Fibroblast of lung (primary cell): ENCODE measurements at regions not wholly inside any gene's neighbourhood (a gene's known extent, or its start where the extent isn't known, plus 50 kb on each side); places are given as distances from the start of the nearest gene placed in this dataset.

ENCODE experiments used
- CTCF ChIP-seq, 2 donors: IDR thresholded peaks in 1 of 2; conservative IDR thresholded peaks in 1 of 2; 1 replicate in 1 of 2; 2 replicates in 1 of 2; pipeline ENCODE4 v1.5.1; 2011 to 2012; ENCODE audit warnings: low read length in 2 of 2, control low read depth in 1 of 2, inconsistent platforms in 1 of 2, low read depth in 1 of 2, mild to moderate bottlenecking in 1 of 2
- EZH2 ChIP-seq: IDR thresholded peaks from 2 replicates; pipeline ENCODE4 v1.5.1; 2012; ENCODE audit warnings: low read length, control low read depth, mild to moderate bottlenecking; ENCODE audit errors: missing control alignments

- TF ChIP-seq CTCF (conservative IDR thresholded peaks at IDR 0.05 in 1 of 2, IDR thresholded peaks at IDR 0.05 in 1 of 2; ENCODE audit: low read depth in 1 of 2, low read length in 2 of 2) (no peak), EZH2 (no peak)
Measured at GRCh38 chr13:64273780-64274179, 2858.1 kb upstream of the PCDH20 start.
